T-helper 2 cell (primary cell): ENCODE measurements at regions not wholly inside any gene's neighbourhood (a gene's known extent, or its start where the extent isn't known, plus 50 kb on each side); places are given as distances from the start of the nearest gene placed in this dataset.
A peak's percentile ranks its signal among the peaks of the same experiment; 100 is the strongest.

Experiments
- DNase-seq, 5 experiments: peaks; one replicate each; pipeline versions ENCODE4 v3.0.0 to v3.0.0-alpha.2; 2012 to 2022

DNA sequence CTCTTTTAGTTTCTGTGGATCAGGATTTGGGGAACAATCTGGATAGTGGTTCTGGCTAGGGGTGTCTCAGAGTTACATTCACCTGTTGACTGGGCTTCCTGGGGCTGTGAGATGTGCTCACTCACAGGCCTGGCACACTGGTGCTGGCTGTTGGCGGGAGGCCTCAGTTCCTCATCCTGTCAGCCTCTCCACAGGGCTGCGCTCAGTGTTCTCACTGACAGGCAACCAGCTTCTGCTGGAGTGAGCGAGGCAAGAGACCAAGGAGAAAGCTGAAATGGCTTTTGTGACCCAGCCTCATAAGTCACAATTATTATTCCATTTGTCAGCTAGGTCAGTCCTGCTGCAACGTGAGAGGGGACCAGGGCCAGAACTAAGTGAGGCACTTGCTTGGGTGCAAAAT is 180.6 kb upstream of the GLI2 start:
- DNase-seq = no peak

DNA sequence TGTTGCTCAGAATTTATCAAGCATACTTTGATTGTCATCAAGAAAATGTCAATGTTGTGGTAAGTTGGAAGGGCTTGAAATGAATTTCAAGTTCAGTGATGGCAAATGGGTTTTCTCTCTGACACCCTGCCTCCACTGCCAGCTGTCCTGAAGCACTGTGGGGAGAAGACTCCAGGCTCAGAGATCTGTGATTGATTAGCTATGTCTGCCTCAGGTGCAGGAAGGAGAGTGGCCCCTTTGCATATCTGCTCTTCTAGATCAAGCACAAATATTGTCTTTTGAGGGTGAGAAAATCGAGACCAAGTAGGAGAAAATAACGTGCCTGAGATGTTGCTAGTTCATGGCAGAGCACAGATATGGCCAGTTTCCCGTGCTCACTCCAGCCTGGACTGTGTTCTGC is 178.8 kb upstream of the GLI2 start:
- DNase-seq = peak in 1 of 5 experiments; percentile 27

DNA sequence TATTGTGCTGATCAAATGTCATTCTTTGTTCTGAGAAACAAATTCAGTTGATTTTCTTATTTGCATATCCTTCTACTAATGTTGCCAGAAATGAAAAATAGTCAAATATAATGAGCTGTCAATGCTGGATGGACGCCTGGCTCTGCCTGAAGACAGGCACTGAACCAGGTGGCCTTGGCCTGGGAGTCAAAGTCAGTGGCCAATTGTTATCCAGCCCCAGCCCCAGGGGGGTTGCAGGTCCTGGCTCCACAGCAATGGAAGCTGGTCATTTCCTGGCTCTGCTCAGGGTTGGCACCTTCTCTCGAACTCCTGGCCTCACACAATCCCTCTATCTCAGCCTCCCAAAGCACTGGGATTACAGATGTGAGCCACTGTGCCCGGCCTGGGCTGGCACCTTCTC is 176.8 kb upstream of the GLI2 start:
- no peak for DNase-seq

DNA sequence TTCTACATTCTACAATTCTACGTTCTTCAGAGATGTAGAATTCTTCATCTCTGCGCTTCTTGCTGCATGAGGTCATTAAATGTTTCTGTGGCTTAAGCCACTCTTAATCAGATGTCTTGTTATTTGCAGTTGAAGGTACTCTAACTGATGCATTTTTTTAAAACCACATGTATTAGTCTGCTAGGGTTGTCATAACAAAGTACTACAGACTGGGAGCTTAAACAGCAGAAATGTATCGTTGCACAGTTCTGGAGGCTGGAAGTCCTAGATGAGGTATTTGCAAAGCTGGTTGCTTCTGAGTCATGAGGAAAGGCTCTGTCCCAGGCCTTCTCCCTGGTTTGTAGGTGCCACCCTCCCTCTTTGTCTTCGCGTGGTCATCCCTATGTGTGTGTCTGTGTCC is 176.3 kb upstream of the GLI2 start:
- DNase-seq = no peak

DNA sequence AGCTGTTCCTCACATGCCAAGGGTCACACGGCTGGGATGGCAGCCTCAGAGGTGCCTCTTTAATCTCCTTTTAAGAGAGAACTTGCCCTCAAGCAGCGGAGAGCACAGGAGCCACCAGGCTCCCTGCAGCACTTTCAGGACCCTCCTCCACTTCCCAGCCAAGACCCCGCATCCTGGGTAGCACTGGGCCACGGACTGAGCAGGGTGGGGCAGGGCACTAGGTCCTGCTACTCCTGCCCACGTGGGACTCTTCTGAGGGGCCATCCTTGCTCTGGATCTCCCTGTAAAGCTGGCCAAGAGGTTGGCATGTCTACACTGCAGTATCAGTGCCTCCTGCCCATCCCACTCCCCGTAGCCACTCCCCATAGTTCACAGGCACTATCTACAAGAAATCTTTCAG is 175.3 kb upstream of the GLI2 start:
- DNase-seq = no peak

DNA sequence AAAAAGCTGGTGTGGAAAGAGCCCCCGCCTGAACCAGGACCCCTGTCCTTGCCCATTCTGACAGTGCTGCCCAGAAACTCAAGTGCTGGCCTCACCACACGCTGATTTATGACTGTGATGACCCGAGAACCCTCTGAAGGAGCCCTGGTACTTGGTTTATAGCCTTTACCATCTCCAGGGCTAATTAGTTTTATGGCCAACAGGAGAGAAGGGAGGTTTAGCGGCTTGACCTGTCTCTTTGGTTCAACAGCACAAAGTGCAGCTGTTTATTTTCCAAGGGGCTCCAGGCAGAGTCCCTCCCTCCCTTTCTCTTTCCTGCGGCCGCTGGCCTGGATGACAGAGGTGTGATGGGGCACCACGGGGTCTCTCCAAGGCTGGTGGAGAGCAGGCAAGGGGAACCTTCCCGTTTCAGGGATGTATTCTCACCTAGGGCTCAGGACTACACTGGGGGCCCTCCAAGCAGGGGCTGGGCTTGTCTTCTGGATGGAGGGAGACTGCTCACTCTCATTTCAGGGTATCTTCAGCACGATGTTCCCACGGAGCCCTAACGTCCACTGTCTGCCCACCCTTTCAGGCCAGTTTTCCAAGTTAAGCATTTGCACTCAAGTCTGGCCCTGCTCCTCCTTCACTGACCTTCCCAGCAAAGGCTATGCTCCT is 174.2 kb upstream of the GLI2 start:
- no peak for DNase-seq

DNA sequence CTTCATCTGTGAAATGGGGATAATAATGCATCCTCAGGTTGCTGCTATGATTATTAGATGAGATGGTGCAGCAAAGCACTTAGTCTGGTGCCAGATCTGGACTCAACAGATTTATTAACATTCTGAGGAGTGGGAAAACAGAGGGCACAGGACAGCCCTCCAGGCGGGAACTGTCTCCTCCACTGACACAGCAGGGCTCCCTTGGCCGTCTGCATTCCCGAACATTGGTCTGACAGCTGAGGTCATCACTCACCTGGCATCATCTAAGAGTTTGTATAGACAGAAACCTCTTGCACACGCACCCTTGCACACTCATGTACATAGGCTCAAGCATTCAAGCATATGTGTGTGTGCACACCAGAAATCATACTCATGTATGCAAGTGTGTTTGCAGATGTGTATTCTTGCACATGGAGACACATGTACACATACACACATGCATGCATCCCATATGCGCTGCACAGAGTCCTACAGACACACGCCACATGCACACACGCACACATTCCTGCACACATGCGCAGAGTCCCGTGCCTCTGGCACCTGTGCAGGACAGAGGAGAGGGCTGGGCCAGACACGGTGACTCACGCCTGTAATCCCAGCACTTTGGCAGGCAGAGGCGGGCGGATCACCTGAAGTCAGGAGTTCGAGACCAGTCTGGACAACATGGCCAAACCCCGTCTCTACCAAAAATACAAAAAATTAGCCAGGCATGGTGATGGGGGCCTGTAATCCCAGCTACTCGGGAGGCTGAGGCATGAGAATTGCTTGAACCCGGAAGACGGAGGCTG is 173.3 kb upstream of the GLI2 start:
- DNase-seq = no peak

DNA sequence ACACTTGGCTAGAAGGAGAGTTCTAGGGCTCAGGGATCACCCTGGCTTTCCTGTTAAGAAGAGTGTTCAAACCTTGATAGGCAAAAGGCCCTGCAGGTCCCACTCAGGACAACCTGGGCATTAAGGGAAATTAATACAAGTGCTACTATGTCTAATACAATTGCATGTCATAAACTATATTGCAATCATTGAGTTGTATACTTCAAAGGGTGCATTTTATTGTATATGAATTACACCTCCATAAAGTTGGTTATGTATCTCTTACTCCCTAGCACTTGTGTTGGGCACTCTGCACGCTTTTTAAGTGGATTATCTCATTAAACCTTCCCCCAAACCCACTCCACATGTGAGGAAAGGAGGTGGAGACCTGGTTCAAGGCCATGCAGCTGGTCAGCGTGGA is 172.1 kb upstream of the GLI2 start:
- no peak for DNase-seq

DNA sequence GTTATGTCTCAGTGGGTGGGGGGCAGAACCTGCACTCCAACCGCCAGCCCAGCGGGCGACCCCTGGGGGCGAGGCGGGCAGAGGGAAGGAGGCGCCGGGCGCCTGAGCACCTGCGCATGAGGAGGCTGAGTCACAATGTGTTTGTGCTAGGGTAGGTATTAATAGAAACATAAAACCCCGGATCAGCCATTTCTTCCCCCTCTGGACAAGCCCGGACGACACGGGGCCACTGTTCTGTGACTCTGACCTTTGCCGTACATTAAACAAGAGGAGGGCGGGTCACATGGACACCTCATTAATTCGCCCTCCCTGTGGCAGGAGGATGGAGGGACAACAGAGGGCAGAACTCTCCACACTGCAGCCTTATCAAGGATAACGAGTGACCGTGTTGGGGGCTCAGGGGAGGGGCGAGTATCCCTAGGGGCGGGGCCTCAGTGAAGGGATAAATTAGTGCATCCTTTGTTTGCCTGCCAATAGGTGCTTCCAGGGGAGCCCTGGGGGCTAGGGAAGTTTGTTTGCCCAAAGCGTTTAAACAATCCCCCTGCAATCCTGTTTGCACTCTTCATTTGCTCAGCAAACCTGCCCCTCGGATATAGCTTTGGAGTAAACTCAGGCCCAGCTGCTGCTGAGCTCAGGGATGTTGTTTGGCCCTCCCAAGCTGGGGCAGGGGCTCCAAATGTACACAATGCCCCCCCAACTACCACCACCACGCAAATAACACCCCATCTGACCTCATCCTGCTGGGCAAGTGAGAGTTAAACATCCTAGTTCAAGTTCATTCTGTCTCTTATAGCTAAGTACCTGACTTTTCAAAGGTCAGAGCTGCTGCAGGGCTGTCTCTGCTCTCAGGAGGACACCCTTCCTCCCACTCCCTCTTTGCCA is 171.2 kb upstream of the GLI2 start:
- no peak for DNase-seq

DNA sequence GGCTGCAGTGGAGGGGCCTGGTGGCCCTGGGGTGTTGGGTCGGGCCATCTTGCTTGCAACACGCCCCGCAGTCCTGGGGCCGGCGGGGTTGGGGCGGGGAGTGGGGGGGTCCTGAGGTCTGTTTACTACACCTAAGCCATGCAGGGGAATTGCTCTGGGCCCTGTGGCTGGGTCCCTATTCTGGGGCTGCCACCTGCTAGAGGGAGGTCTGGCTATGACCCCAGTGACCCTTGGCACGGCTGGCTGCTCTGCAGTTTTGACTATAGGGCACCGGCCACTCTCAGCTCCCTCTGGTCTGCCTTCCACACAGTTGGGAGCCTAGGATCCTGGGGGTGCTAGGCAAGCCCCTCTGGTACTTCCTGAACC is 170.6 kb upstream of the GLI2 start:
- no peak for DNase-seq

DNA sequence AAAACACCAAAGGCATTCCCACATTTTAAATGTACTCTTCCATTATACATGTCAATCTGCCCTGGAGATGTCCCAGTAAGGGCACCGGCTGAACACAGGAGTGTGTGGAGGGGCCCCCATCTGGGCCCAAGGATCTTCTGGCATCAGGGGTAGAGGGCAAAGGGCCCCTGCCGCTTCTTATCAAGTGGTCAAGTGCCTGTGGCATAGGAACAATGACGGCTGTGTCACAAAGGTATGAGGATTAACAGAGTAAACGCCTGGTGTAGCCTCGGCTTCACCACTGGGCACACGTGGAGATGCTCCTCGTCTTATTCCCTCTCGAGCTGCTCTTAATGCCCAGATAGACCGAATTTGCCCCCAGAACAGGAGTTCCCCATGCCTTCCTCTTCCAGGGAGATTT is 169.7 kb upstream of the GLI2 start:
- DNase-seq = no peak

DNA sequence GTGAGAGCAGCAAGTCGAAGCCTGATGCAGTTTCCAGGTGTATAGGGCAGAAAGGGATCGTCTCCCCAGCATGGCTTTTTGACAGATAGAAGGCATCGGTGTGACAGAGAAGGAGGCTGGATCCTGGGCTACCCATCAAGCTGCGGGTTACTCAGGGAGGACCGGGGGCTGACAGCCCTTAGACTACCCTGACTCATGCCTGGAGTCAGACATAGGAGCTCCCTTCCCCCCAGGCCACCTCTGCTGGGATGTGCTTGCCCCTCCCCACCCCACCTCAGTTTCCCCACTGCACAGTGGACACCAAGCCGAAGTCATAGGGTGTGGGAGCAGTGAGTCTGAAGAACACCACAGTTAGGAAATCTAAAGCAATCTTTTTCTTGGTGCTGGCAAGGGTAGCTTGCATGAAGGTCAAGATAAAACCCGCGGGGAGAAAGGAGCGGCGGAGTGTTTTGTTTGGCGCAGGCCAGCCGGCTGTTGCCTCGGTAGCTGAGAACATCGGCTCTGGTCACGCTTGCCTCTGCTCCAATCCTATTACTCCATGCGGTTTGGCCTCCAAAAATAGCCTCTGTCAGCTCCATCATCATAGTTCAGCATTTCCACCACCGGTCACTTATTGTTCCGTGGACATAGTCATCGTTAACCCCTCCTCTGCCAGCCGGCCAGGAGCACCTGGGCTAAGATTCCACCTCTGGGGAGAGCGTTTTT is 169.2 kb upstream of the GLI2 start:
- DNase-seq = no peak

DNA sequence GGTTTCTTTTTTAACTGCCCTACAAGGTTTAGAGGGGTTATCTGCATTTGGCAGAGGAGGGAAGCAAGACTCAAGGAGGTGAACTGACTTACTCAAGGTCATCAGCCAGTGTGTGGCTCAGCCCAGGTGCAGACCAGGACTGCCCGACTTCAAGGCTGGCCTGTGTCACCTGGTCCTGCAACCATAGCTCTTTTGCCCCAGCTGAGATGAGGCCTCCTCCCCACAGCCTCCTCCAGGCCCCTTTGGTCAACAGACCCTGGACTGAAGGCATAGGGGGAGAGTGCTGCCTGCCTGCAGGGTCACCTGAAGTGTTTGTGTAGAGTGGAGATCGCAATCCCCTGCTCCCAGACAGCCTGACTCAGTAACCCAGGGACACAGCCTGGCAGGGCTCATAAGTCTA is 168.5 kb upstream of the GLI2 start:
- no peak for DNase-seq

DNA sequence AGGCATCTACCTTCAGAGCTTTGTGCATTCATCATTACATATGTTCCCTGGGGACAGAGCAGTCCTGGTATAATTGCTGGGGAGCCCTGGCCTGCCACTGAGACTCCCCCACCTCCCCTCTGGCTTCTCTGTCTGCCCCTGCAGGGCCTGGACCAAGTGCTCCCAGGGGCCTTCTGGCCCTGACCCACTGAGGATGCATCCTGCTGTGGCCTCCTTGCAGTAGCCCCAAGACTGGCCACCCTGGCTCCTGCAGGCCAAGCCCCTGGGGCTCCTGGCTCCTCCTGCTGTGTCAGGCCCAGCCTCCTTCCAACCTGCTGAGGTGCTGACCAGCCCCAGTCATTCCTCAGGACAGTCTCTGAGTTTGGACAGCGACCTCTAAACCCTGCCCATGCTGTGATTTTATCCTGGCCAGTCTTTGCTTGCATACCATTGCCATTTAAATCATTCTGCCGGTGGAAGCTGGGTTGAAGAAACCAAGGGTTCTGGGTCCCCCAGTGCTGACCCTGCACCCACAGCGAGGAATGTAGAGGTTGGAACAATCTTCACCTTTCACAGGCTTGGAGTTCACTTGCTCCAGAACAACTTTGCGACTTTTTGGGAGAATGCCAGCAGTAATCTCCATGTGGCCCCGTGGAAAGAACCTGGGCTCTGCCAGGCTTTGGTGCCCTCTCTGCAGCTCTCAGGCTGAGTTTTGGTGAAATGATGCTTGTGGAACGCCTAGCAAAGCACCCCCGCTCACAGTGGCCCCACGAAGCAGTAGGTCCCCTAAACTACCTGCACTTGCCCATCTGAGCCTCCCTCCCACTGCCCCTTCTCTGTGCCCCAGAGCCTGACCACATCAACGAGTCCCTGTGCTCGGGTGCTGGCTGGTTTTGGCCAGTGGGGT is 167.3 kb upstream of the GLI2 start:
- DNase-seq = no peak

DNA sequence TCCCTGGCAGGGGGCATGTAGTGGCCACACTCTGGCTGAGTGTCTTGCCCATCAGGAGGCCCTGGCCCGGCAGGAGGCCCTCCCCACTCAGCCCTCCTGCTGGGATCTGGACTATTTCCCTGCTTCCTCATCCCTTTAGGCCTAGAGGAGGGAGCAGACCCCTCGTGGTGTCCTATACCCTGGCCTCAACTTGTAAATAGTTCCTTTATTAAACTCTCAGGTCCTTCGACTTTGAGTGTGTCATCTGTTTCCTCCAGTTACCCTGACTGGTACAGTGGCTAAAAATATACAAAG is 166.7 kb upstream of the GLI2 start:
- no peak for DNase-seq

DNA sequence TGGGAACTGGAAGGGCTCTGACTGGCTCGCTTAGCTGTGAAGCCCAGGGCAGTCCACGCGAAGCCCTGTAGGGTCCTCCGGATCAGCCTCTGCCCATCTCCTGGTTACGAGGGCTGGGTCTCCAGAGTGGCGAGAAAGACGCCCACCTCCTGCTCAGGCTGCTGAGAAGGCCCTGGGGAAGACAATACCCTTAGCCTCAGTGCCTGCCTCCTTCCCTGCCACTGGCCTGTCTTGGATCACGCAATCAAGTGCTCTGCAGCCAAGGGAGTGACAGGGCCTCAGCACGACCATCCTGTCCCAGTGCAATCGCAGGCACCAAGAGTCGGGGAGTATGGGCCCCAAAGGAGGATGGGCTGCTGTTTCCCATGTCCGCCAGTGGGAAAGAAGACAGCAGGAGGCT is 165.7 kb upstream of the GLI2 start:
- no peak for DNase-seq

DNA sequence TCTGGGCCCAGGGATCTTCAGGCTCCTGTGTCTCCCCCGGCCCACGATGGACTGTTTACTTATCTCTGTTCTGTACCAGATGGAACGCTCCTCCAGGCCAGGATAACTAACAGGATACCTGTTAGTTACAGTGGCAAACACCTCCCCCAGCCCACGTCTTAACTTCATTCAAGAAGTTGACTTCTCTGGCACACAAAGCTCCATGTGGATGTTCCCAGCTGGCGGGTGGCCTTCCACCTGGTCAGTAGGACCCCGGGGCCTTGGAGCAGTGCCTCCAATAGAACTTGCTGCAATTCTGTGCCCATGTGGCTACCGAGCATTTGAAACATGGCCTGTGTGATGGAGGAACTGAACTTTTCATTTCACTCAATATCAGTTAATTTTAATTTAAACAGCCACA is 165.1 kb upstream of the GLI2 start:
- DNase-seq = no peak

DNA sequence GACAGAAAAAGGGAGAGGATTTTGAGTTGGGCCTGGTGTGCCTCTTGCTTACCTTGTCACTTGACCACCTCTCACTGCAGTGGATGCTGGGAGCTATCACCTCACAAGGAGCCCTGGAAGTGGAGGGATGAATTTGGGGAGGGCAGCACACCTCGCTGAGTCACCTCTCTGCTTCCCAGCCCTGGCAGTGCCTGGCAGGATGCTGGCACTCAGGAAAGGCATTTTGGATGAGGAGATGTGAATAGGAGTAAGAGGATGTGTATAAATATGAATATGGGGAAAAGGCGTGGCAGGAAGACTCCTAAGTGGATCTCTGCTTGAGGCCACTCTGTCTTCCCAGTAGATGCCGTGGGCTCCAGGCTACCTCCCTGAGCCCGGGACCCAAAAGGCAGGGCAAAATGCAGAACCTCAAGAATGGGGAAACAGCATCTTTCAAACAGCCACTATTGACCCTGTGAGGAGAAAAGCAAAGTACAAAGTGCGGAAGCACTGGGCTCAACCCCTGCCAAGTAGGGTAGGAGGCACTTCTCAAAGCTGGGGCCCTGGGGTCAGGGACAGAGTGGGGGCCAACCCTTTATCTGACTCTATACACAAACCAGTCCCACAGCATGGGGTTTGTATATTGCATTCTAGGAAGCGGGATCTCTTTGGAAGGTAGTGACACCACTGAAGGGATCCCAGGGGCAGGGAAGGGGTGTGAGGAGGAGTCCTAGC is 164.5 kb upstream of the GLI2 start:
- DNase-seq = no peak

DNA sequence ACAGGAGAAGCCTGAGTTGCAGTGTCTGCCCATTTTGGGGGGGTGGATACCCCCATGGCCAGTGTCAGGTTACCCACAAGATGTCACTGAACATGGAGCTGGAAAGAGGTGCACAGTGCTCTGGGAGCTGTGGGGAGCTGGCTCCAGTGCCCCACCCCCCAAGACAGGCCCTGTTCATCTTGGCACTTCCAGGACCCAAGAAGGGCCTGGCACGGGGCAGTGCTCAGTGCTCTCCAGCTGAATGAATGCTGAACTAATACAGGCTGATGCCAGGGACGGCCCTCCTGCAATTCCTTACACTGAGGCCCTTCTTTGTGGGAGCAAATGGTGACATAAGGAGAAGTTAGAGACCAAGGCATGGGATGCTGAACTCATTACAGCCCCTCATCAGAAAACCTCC is 163.4 kb upstream of the GLI2 start:
- DNase-seq = no peak

DNA sequence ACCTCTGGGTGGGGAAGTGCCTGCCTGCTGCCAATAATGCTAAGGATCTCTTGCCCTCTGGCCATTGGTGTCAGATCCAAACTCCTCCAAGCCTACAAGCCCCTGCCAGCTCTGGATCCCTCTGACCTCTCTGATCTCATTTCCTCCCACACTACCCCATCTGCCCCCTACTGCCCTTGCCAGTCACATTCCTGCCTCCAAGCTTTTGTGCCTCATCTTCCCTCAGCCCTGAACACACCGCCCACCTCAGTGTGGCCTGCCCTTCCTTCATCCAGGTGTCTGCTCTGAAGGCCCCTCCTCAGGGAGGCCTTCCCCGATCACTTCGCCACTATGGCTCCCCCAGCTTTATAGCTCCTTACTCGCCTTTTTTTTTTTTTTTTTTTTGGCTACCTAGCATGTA is 161.0 kb upstream of the GLI2 start:
- DNase-seq = no peak

DNA sequence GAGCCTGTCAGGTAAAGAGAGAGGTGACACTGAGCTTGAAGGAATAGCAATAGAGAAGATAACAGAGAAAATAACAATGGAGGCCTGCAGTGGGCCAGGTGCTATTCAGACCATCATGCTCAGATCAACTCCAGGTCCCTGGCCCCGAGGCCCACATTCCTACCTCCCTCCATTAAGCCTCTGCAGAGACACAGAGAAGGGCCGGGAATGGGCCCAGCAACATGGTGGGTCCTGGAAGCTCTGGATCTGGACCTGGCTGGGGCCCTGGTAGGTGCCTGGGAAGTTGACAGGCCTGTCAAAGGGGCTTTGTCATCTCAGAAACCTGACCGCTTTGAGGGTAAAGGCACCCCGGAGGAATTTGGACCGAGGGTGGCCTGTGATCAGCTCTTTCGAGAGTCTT is 159.7 kb upstream of the GLI2 start:
- DNase-seq = no peak
